C4-2B (cell line): ENCODE measurements at regions not wholly inside any gene's neighbourhood (a gene's known extent, or its start where the extent isn't known, plus 50 kb on each side); places are given as distances from the start of the nearest gene placed in this dataset.

Experiments used
- H3K27ac ChIP-seq: fragments of 450-650 bp; 2 replicates; pipeline ENCODE4 v1.5.1; 2017
- CTCF ChIP-seq: fragments of 450-650 bp; conservative IDR thresholded peaks from 2 replicates; pipeline ENCODE4 v1.5.1; 2017; ENCODE audit warnings: mild to moderate bottlenecking
- ZFX ChIP-seq: fragments of 450-650 bp; IDR thresholded peaks from 2 replicates; pipeline ENCODE4 v1.6.1; 2017

GRCh38 chr6:62371453-62372210, 85.6 kb upstream of the KHDRBS2 start:
- TF ChIP-seq ZFX (no peak), CTCF (no peak)
- no peak overlapping the region for H3K27ac ChIP-seq

- H3K27ac ChIP-seq, result no peak overlapping the region
- TF ChIP-seq CTCF (no peak), ZFX (no peak)
Observed at GRCh38 chr6:62367601-62368000, 81.6 kb upstream of the KHDRBS2 start.

- H3K27ac ChIP-seq, result no peak overlapping the region
- TF ChIP-seq CTCF (no peak), ZFX (no peak)
Observed at GRCh38 chr6:62362097-62362496, 76.1 kb upstream of the KHDRBS2 start.

DNA sequence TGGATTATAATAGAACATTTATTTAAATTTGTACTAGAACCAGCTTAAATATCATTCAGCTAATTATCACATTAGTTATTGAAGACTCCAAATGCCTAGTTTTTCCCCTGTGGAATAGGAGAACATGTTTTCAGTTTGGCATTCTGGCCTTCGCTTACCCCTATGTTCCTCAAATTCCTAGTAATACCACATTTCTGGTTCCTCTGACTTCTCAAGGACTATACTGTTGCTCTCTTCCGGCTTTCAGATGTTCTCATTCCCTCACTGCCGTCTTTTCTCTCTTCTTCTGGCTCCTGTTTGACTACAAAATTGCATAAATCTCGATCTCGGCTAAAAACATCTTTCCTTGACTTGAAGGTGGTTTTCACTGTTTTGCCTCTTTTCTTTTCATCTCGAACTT, 71.8 kb upstream of the KHDRBS2 start:
- no peak for TF ChIP-seq CTCF
- H3K27ac ChIP-seq, result no peak overlapping the region

DNA sequence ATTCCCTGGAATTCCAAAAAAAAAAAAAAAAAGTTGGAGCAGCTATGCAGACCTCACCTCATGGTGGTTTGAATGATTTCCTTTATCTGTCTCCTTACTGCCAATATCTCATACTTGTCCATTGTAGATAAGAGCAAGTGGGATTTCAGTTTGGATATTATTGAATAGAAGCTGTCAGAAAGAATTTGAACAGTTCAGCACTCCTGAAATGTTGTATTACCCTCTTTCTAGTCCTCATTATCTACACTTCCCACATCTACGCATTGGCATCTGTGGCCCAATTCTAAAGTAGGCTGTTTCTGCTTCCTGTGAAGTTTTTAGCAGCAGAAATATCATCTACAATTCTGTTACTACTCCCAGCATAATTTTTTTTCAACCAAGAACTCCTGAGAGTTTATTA, 68.2 kb upstream of the KHDRBS2 start:
- no peak for TF ChIP-seq CTCF
- no peak for TF ChIP-seq ZFX
- H3K27ac ChIP-seq, result no peak overlapping the region

DNA sequence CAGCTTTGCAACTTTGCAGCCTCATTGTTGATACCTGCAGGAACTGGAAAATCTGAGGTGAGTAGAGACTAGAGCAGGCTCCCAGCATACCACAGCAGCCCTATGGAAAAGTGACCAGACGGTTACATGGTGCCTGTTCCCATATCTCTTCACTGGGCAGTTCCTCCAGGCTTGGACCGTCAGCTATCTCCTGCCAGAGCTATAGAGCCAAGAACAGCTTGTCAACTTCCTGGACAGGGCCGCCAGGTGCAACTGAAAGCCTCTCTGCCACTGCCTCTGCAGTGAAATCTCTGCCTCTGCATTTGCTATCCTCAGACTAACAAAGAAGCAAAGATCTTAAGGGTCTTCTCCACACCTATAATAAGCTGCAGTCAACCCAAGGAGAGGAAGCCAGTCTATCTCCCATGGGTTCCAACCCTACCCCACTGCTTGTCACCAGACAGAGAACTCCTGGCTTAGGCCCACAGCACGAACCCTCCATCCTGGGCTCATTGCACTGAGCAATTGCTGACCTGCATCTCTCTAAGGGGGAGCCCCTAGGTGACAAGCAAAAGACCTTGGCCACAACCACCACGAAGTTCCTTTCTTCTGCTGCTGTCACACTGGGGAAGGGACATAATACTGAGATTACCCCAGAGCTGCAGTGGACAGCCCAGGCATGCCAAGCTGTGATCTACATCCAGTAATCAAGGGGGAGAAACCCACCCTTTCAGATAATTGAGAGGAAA, 60.1 kb upstream of the KHDRBS2 start:
- TF ChIP-seq CTCF, result no peak
- no peak for TF ChIP-seq ZFX

GRCh38 chr6:62345446-62345845, 59.4 kb upstream of the KHDRBS2 start:
- TF ChIP-seq CTCF (no peak), ZFX (no peak)
- no peak overlapping the region for H3K27ac ChIP-seq

More for the DNA sequence above, 60.1 kb upstream of the KHDRBS2 start:
- no peak overlapping the region for H3K27ac ChIP-seq
